H1 (cell line): ENCODE measurements at regions not wholly inside any gene's neighbourhood (a gene's known extent, or its start where the extent isn't known, plus 50 kb on each side); places are given as distances from the start of the nearest gene placed in this dataset.

Experiments used
- BACH1 ChIP-seq: IDR thresholded peaks from 2 replicates; pipeline ENCODE4 v1.6.1; 2012; ENCODE audit warnings: low read length, improper control_type of control experiment
- KDM1A ChIP-seq: fragments of 200-600, 300-600 bp; sonication (generic); IDR thresholded peaks from 2 replicates; pipeline ENCODE4 v1.7.1; 2016; ENCODE audit warnings: mild to moderate bottlenecking, low read length, borderline replicate concordance
- YY1 ChIP-seq: IDR thresholded peaks from 2 replicates; pipeline ENCODE4 v1.6.1; 2011; ENCODE audit warnings: low read depth, mild to moderate bottlenecking, low read length

DNA sequence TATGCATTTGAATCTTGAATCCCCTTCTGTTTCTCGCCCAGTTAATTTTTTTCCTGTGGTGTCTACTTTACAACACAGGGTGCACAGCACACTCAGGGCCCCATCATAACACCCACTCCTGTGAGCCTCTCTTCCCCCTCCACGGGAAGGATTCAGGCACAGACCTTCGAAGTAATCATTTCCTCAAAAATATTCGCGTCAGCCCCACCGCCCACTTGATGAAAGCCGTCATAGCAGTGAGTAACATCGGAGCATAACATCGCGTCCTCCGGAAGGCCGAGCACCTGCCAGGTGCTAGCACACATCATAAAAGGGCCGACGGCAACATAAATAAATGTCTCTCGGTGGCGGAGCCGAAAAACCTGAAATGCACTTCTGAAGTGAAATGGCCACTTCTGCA lies 201.7 kb upstream of the ADARB2 start (continued):
- TF ChIP-seq YY1 = no peak
- no peak for TF ChIP-seq BACH1
- no peak for TF ChIP-seq KDM1A
